NCI-H2227 (cell line): ENCODE measurements at regions not wholly inside any gene's neighbourhood (a gene's known extent, or its start where the extent isn't known, plus 50 kb on each side); places are given as distances from the start of the nearest gene placed in this dataset.

Source experiments
- DNase-seq: peaks from one replicate; lab custom pipeline; 2025; ENCODE audit not compliant: unreplicated experiment; lab: John Stamatoyannopoulos, UW

DNA sequence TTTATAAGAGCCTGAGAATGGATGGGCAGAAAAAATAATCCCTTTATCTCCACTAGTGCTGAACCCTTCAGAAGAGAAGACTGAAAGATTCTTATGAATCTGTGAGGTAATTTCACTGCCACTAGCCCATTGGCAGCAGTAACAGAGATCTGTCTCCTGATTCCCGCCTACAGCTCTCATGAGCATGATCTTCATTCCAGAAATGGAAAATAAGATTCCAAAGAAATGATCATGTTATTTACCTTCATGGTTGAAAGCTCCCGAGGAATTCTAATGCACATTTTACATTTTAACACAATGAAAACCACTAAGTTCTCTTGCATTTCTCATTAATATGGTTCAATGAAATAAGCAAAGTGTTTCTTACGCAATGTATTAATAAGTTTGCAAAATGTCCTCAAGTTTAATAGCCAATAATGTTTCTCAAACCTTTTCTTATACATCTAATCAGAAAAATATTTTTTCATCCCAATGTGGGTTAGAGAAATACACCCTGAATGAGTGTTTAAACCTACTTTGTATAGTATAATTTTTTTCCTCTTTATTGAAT is 905.6 kb downstream of the TMEM182 start:
- DNase-seq, result no peak

- no peak for DNase-seq
These were observed 907.7 kb downstream of the TMEM182 start for GRCh38 chr2:103669531-103669930.
